ENCODE measurements at regions not wholly inside any gene's neighbourhood (a gene's known extent, or its start where the extent isn't known, plus 50 kb on each side); places are given as distances from the start of the nearest gene placed in this dataset.
"Not testable (repeated sequence)": the region's sequence is repeated elsewhere in the genome, so short reads cannot be mapped to it uniquely, and the experiment has no call there.

GRCh38 chr5:157944077-157944633 lies 85.2 kb upstream of the CLINT1 start:
- H3K27ac Mint-ChIP-seq, result no peak overlapping the region
- TF ChIP-seq CTCF (IDR thresholded peaks at IDR 0.05; ENCODE audit: unreplicated experiment), result no peak
- no peak for DNase-seq (ENCODE audit: low spot score, unreplicated experiment)
- H3K36me3 Mint-ChIP-seq (ENCODE audit: insufficient read depth), result no peaks in the 10 kb centered on the region
- H3K9me3 Mint-ChIP-seq (ENCODE audit: low read depth), result no peaks in the 10 kb centered on the region
- H3K4me1 Mint-ChIP-seq (ENCODE audit: low read depth), result peaks cover 14% of the 10 kb centered on the region
- H3K27me3 Mint-ChIP-seq, result peaks cover 15% of the 10 kb centered on the region
- no peak overlapping the region for H3K4me3 Mint-ChIP-seq (ENCODE audit: low read depth)

- no peak overlapping the region for H3K4me3 Mint-ChIP-seq (ENCODE audit: low read depth)
- no peak overlapping the region for H3K27ac Mint-ChIP-seq
- DNase-seq (ENCODE audit: low spot score, unreplicated experiment), result no peak
- TF ChIP-seq CTCF (IDR thresholded peaks at IDR 0.05; ENCODE audit: unreplicated experiment), result no peak
- H3K9me3 Mint-ChIP-seq (ENCODE audit: low read depth), result no peaks in the 10 kb centered on the region
- peaks cover 9% of the 10 kb centered on the region for H3K4me1 Mint-ChIP-seq (ENCODE audit: low read depth)
- H3K36me3 Mint-ChIP-seq (ENCODE audit: insufficient read depth), result no peaks in the 10 kb centered on the region
- H3K27me3 Mint-ChIP-seq, result peaks cover 15% of the 10 kb centered on the region
These were observed 83.7 kb upstream of the CLINT1 start for GRCh38 chr5:157942595-157942994.

GRCh38 chr5:157941616-157942015 lies 82.7 kb upstream of the CLINT1 start:
- DNase-seq (ENCODE audit: low spot score, unreplicated experiment), result no peak
- Mint-ChIP-seq H3K27ac (no peak overlapping the region), H3K4me3 (ENCODE audit: low read depth) (no peak overlapping the region), H3K4me1 (ENCODE audit: low read depth) (peaks cover 9% of the 10 kb centered on the region), H3K9me3 (ENCODE audit: low read depth) (no peaks in the 10 kb centered on the region), H3K27me3 (peaks cover 15% of the 10 kb centered on the region), H3K36me3 (ENCODE audit: insufficient read depth) (no peaks in the 10 kb centered on the region)
- TF ChIP-seq CTCF (IDR thresholded peaks at IDR 0.05; ENCODE audit: unreplicated experiment), result no peak

GRCh38 chr5:157938101-157938500 lies 79.2 kb upstream of the CLINT1 start:
- not testable (repeated sequence) for H3K27ac Mint-ChIP-seq; H3K4me1 Mint-ChIP-seq (ENCODE audit: low read depth); H3K36me3 Mint-ChIP-seq (ENCODE audit: insufficient read depth); H3K9me3 Mint-ChIP-seq (ENCODE audit: low read depth); H3K4me3 Mint-ChIP-seq (ENCODE audit: low read depth); H3K27me3 Mint-ChIP-seq; DNase-seq (ENCODE audit: low spot score, unreplicated experiment)

GRCh38 chr5:157936776-157937501 lies 78.0 kb upstream of the CLINT1 start:
- not testable (repeated sequence) for H3K27ac Mint-ChIP-seq; H3K27me3 Mint-ChIP-seq; H3K36me3 Mint-ChIP-seq (ENCODE audit: insufficient read depth); H3K9me3 Mint-ChIP-seq (ENCODE audit: low read depth); H3K4me1 Mint-ChIP-seq (ENCODE audit: low read depth); DNase-seq (ENCODE audit: low spot score, unreplicated experiment); H3K4me3 Mint-ChIP-seq (ENCODE audit: low read depth)

- Mint-ChIP-seq H3K9me3 (ENCODE audit: low read depth) (no peaks in the 10 kb centered on the region), H3K4me3 (ENCODE audit: low read depth) (no peak overlapping the region), H3K27ac (no peak overlapping the region), H3K36me3 (ENCODE audit: insufficient read depth) (no peaks in the 10 kb centered on the region), H3K27me3 (no peaks in the 10 kb centered on the region), H3K4me1 (ENCODE audit: low read depth) (no peaks in the 10 kb centered on the region)
- TF ChIP-seq CTCF (IDR thresholded peaks at IDR 0.05; ENCODE audit: unreplicated experiment), result no peak
- DNase-seq (ENCODE audit: low spot score, unreplicated experiment), result no peak
These were observed 75.7 kb upstream of the CLINT1 start for GRCh38 chr5:157934600-157934999.
